ENCODE measurements at regions not wholly inside any gene's neighbourhood (a gene's known extent, or its start where the extent isn't known, plus 50 kb on each side); places are given as distances from the start of the nearest gene placed in this dataset.

DNA sequence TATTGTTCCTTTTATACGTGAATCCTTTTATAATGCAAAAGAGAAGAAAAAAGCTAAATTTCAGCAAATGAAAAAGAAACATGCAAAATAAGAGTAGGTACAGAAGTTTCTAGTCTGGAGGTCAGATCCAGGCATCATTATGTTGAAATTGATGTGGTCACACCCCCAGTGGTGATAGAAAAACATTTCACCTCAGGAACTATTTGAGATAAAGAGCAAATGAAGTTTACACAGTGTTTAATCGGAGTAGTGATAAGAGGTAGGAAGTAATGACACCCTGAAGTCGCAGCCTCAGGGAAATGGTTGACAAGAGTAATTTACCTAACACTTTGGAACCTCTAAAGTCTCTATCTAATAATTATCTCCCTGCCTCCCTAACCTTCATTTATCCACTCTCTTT lies 536.0 kb upstream of the STEAP1 start:
- TF ChIP-seq, protein P1, sequence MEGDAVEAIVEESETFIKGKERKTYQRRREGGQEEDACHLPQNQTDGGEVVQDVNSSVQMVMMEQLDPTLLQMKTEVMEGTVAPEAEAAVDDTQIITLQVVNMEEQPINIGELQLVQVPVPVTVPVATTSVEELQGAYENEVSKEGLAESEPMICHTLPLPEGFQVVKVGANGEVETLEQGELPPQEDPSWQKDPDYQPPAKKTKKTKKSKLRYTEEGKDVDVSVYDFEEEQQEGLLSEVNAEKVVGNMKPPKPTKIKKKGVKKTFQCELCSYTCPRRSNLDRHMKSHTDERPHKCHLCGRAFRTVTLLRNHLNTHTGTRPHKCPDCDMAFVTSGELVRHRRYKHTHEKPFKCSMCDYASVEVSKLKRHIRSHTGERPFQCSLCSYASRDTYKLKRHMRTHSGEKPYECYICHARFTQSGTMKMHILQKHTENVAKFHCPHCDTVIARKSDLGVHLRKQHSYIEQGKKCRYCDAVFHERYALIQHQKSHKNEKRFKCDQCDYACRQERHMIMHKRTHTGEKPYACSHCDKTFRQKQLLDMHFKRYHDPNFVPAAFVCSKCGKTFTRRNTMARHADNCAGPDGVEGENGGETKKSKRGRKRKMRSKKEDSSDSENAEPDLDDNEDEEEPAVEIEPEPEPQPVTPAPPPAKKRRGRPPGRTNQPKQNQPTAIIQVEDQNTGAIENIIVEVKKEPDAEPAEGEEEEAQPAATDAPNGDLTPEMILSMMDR (IDR thresholded peaks at IDR 0.05) = no peak
- no peak for TF ChIP-seq POLR2AphosphoS5 (IDR thresholded peaks at IDR 0.05)
